Body of pancreas (tissue), 4 donors: ENCODE measurements at regions not wholly inside any gene's neighbourhood (a gene's known extent, or its start where the extent isn't known, plus 50 kb on each side); places are given as distances from the start of the nearest gene placed in this dataset.

Experiments used
- CTCF ChIP-seq, 7 experiments: fragments of 450-650 bp in 4 of 7; fragments of 200-600 bp in 3 of 7; sonication (generic) in 3 of 7; IDR thresholded peaks; one replicate each; pipeline ENCODE4 v1.5.1; 2016 to 2019; ENCODE audit warnings: antibody characterized with exemption in 7 of 7
- POLR2A ChIP-seq, 3 donors: fragments of 450-650 bp; IDR thresholded peaks; one replicate each; pipeline ENCODE4 v1.6.1; 2016; ENCODE audit warnings: antibody characterized with exemption in 3 of 3, mild to moderate bottlenecking in 2 of 3

- TF ChIP-seq POLR2A (IDR thresholded peaks at IDR 0.05), result no peak
- no peak for TF ChIP-seq CTCF (IDR thresholded peaks at IDR 0.05)
Observed at GRCh38 chr14:30185832-30186231, 258.2 kb upstream of the PRKD1 start.
